Fibroblast of skin of left biceps (primary cell): ENCODE measurements at regions not wholly inside any gene's neighbourhood (a gene's known extent, or its start where the extent isn't known, plus 50 kb on each side); places are given as distances from the start of the nearest gene placed in this dataset.

ENCODE experiments used
- DNase-seq, 2 experiments: peaks; one replicate each; pipeline ENCODE4 v3.0.0-alpha.2; 2013; ENCODE audit warnings: low read depth in 2 of 2

DNA sequence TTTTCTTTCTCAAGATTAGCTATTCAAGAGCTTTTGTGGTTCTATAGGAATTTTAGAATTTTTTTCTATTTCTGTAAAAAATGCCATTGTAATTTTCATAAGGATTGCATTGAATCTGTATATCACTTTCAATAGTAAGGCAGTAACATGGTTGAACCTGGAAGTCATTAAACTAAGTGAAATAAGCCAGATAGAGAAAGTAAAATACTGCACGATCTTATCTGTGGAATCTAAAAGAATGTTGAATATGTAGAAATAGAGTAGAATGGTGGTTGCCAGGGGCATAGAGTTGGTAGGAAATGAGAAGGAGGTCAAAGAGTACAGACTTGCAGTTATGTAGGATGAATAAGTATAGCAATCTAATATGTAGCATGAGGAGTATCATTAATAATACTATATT is 1073.5 kb upstream of the LRRN3 start:
- DNase-seq = no peak

DNA sequence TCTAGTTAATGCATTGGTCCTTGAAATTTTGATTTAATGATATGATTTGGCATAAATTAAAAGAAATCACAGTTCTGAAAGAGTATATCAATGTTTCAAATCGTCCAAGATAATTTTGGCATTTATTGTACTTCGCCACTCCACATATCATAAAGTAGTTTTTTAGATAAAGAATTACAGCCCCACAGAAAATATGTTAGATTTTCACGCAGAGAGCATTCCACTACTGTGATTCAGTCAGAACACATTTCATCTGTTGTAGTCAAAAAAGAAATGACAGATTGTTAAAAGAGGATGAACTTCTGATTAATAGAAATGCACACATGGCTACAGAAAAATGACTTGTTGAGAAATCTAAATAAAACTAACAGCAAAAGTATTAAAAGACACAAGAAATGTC is 1063.5 kb upstream of the LRRN3 start:
- no peak for DNase-seq

DNA sequence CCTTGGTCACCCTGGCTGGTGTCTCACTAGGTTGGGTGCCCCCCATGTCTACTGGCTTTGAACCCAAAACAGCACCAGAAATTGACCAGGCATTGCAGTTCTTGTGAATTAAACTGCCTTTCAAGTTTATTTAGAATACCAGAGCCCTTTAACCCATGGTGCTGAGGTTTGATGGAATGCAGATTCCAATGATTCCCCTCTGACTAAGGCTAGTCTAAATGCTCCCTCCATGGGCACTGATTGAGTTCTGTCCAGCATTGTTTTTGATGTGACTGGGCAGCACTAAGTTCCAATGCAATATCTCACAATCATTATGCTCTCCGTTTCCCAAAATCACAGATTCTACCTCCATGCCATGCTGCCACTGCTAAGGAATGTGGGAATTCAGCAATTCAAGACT is 1047.4 kb upstream of the LRRN3 start:
- DNase-seq = no peak

DNA sequence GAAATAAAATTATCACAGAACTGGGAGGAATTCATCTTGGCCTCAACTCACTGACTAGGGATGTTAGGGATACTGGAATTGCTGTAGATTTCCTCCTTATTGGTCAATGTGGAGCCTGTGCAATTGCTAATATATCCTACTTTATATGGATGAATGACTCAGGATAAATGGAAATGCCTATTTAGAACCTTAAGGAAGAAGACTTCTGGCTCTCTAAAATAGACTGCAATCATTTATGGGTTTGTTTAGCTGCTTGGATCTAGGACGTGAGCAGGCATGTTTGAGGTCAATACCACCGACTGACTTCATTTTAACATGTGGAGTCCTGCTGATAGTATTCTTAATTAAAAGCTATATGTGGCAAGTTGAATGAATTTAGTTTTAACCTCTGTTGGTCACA is 1040.1 kb upstream of the LRRN3 start:
- peak in 1 of 2 experiments; percentile 6 for DNase-seq

DNA sequence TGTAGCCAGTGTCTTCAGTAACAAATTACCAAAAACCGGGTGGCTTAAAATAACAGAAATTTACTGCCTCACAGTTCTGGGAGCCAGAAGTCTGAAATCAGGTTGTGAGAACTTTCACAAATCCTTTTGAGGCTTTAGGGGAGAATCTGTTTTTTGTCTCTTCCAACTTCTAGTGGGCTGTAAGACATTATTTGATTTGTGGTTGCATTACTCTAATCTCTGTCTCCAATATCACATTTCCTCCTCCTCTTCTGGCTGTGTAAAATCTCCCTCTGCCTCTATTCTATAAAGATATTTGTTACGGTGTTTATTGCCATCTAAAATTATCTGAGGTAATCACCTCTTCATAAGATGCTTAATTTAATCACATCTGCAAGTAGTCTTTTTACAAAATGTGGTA is 1039.6 kb upstream of the LRRN3 start:
- DNase-seq = no peak

DNA sequence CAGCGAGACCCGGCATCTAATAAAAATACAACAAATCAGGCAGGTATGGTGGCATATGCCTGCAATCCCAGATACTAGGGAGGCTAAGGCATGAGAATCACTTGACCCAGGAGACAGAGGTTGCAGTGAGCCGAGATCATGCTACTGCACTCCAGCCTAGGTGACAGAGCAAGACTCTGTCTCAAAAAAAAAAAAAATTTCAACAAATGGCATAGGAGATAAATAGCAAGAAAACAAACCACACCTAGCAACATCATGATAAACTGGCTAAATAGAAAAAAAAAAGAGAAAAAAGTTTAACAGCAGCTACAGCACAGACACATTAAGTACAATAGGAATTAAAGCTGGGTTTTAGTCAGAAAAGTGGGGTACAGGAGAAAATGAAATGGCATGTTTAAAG is 1034.6 kb upstream of the LRRN3 start:
- DNase-seq = no peak

DNA sequence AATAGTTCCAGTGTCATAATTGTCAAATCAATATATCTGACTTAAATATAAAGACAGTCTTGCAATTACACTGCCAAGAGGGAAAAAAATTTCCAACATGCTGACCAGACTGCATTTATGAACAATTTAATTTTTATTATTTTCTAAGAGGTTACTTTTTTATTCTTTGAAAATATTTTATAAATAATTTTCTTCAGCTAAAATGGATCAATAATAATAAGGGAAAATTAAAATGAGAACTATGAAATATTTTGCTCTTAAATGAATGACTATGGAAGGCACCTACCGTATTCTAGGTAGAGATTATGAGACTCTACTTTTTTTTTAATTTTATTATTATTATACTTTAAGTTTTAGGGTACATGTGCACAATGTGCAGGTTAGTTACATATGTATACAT is 1032.5 kb upstream of the LRRN3 start:
- no peak for DNase-seq

DNA sequence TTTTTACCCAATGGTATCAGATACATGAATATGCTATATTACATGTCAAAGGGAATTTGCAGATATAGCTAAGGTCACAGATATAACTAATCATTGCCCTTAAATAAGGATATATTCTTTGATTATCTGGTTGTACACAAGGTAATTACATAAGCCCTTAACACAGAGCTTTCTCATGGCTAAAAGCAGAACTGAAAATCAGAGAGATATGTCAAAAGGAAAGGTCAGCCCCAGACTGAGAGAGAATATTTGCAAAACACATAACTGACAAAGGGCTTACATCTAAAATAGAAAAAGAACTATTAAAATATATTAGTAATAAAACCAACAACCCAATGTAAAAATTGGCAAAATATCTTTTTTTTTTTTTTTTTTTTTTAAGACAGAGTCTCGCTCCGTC is 1029.5 kb upstream of the LRRN3 start:
- DNase-seq = no peak

DNA sequence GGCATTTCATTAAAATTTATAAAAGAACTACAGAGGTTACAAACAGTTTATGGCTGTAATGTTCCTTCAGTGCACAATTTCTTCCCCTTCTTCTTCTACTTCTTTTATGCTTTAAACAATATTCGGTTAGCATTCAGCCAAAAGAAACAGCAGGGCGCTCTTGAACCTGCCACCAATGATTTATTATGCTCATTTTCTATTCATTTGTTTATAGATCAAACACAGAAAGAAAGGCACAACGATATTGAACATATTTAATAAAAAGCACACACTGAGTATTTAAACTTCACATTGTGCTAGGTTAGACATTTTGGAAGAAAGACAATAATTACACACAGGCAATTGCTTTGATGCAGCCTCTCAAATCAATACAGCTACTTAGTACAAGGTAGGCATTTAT is 1025.8 kb upstream of the LRRN3 start:
- DNase-seq = no peak

DNA sequence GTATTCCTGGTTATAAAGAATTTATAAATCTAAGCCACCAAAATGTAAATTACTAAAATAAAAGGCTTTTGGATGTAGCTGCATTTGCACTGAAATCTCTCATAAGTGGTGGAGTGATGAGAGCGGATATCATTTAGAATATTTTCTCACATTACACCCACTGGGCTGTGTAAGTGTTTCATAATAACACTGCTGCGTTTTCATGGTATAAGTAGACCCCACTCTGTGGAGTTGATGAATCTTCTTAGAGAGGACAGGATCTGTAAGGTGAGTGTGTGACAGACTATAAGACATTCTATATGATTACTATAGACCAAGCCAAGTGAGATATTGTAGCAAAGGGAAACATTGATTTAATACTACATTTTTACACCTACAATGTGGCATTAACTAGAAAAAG is 1024.1 kb upstream of the LRRN3 start:
- no peak for DNase-seq

DNA sequence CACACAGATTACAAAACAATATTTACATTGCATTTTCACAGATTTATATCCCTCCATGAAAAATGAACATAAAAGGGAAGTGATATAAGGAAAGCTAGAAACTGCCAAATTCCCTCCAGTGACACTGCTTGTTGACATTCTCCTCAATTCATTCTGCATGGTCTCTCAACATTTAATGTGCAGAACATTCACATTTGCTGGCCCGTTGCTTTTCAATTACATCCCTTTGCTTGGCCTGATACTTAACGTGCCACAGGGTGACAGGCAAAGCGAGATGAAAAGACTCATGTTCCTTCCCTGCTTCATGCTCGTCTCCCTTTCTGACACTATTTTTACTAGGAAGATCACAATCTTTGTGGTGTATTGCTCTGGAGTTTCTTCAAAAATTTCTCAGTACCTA is 1019.7 kb upstream of the LRRN3 start:
- DNase-seq = no peak

DNA sequence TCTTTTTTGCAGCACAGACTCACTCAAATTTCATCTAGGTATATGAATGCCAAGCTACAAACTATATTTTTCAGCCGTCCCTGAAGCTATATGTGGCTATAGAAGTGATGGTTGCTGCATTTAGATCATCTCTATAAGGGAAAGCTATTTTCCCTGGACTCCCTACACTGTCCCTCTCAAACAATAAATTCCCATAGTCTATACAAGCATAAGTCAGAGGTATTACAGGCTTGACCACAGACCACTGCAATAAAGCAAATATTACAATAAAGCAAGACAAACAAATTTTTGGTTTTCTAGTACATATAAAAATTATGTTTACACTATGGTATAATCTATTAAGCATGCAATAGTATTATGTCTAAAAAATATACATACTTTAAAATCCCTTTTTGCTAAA is 1015.5 kb upstream of the LRRN3 start:
- no peak for DNase-seq

DNA sequence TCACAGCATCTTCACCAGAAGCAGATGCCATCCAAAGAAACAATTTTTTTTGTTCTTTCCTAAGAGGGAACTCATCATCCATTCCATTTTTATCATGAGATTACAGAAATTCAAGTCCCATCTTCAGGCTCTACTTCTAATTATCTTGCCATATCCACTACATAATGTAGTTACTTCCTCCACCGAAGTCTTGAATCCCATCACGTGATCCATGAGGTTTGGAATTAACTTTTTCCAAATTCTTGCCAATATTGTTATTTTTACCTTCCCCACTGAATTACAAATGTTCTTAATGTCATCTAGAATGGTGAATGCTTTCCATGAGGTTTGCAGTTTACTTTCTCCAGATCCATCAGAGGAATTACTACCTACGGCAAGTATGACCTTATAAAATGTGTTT is 1014.7 kb upstream of the LRRN3 start:
- no peak for DNase-seq

DNA sequence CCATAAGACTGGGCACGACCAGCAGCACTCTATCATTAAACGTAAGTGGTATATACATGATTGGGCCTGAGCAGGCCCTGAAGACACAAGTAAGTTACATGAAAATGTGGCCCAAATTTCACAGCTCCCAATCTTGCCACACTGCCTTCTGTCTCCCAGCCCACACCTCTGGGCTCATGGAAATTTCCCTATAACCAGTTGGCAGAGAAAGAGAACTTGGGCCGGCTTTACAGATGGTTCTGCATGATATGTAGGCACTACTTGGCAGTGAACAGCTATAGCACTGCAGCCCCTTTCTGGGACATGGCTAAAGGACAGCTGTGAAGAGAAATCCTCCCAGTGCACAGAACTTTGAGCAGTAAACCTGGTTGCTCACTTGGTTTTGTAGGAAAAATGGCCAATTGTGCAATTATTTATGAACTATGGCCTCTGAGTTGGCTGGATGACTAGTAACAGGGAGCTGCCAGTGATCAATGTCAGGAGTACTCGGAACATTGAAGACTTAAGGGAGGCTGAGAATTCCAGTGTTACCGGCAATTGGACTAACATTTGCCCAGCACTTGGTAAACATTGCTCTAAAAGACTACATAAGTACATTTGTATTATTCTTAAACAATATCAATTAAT is 1006.6 kb upstream of the LRRN3 start:
- no peak for DNase-seq

DNA sequence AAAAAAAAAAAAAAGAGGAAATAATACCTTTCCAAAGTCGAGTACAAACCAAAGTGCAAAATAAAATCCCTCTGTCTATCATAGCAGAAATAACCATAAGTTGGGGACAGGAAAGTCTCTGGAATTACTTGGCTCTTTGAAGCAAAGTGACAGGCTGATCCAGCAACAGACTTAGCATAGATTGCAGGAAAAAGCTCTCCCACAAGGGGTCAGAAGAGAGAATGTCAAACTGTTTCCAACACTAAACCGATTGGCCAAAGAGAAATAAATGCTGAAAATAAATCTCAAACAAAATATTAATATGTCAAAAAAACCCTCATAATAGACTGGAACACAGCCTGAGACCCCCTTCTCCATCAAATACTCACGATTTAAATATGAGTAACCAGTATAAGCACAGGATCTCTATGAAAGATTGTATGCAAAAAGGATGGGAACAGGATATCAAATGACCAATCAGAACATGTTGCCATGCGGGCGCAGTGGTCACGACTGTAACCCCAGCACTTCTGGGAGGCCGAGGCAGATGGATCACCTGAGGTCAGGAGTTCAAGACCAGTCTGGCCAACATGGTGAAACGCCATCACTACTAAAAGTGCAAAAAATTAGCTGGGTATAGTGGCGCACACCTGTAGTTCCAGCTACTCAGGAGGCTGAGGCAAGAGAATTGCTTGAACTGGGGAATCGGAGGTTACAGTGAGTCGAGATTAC is 1000.7 kb upstream of the LRRN3 start:
- no peak for DNase-seq

DNA sequence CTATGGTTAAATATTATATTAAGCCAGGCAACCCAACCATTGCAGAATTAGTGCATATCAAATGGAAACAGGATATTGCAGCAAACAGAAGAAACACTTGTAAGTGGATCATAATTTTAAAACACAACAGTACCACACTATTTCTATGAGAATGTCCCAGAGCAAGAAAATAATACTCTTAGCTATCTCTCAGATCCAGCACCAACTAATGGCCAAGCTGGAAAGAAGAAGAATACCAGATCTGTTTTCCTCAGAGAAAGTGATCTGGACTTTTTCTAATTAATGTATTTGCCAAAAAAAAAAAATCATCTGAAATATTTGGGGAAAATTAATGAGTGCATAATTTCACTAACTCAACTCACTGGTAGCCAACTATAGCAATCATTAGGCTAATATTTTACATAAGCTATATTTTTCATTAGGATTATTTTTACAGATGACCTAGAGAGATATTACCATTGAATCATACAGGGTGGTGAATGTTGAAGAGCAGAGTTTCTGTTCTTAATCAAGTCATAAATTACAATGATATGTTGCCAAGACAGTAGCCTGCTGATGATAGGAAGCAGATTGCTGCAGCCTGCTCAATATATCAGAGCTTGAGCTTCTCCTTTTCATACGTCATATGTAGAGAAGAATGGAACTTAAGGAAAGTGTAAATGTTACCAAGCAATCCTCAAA is 995.4 kb upstream of the LRRN3 start:
- DNase-seq = no peak

DNA sequence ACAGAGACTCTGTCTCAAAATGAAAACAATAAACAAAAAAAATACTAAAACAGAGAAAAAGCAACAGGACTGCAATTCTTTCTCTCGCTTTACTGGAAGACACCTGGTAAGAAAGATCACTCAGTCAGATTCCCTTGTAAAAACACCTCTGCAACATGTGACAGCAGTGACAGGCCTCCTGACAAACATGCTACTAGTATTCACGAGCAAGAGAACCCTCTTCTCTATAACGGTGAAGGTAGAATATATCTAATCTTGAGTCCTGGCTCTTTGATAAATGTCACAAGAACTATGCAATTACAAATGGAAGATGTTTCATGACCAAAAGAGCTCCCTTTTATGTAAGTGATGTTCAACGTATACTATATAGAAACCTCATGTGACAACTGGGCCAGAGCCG is 986.7 kb upstream of the LRRN3 start:
- DNase-seq = no peak

DNA sequence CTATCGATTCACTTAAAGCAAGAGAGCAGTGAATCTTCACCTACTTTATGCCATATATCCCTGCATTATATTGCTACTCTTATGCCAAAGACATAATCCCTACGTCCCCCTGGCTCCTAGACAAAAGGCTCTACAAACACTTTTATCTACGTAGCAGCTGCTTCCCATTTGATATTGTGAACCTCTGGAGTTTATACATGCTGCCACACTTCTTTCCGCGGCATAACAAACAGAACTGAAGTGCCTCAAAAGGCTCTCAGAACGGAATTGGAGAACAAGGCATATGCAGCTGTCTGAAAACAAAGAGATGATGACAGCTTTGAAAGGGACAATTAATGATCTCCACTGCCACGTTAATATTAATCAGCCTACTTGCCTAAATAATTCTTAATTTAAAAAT is 985.6 kb upstream of the LRRN3 start:
- DNase-seq = no peak

DNA sequence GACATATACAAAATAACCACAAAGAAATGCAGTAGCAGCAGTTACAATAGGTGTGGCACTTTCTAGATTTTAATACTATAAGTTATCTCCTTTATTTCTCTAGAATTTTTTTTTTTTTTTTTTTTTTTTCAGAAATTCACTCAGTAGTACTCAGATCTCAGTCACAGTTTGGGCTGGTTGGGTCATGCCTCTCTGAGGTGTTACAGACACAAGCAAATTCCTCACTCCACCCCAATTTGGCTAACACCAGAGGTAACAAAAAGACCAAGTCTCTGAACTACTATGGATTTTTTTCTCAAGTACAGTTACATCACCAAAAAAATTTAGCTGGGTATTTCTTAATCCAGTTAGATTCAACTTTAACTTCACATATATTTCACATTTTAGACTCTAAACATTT is 985.1 kb upstream of the LRRN3 start:
- no peak for DNase-seq

DNA sequence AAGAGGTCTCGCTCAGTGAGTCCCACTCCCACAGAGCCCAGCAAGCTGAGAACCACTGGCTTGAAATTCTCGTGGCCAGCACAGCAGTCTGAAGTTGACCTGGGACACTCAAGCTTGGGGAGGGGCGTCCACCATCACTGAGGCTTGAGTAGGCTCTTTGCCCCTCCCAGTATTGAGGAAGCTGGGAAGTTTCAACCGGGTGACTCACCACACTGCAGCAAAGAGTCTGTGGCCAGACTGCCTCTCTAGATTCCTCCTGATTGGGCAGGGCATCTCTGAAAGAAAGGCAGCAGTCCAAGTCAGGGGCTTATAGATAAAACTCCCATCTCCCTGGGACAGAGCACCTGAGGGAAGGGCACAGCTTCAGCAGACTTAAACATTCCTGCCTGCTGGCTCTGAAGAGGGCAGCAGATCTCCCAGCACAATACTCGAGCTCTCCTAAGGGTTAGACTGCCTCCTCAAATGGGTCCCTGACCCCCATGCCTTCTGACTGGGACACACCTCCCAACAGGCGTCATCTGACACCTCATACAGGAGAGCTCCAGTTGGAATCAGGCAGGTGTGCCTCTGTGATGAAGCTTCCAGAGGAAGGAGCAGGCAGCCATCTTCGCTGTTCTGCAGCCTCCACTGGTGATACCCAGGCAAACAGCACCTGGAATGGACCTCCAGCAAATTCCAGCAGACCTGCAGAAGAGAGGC is 970.9 kb upstream of the LRRN3 start:
- DNase-seq = no peak

DNA sequence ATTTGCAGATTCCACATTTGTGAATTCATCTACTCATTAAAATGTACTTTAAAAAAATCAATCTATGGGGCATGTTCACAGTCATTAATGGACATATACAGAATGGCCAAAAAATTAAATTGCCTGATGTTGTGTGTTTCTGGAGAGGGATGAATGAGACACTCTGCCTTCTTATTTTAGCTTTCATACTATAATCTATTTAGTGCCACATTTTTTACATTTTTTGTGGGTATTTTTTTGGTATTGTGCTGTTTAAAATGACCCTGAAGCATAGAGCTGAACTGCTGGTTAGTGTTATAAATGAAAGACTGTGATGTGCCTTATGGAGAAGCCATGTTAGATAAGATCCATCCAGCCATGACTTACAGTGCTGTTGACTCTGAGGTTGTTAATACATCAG is 961.8 kb upstream of the LRRN3 start:
- no peak for DNase-seq

DNA sequence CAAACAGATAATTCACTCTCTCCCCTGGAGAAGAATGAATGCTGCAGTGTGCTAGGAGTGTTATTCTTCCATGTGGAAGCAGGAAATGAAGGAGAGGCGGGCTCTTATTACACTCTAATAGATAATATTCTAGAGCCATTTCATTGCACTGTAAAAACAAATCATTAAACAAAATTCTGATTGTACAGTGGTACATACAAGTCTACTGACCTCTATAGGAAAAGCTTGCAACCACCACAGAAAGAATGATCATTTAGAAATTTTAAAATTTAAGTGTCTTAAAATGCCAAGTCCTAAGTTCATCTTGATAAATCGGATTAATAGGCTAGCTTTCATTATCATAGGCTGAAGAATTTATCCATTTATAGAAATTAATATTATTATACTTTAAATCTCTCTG is 960.3 kb upstream of the LRRN3 start:
- DNase-seq = no peak

DNA sequence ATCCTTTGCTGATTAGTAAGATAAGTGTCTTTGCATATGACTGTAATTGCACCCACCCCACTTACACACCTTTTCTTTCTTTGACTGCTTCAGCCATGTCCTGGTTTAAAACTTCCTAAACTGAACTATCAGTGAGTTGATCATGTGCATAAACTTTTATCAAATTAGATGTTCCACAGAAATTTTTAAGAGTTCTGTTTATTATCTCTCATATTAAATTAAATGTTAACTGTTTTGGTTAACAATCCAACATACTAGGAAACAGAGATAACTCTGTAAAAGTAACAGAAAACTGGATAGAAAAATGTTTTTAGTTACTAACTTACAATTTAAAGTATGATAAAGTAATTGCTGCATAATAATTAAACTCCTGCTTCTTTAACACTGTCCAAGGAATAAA is 959.6 kb upstream of the LRRN3 start:
- DNase-seq = no peak
